ENCODE measurements at regions not wholly inside any gene's neighbourhood (a gene's known extent, or its start where the extent isn't known, plus 50 kb on each side); places are given as distances from the start of the nearest gene placed in this dataset.

DNA sequence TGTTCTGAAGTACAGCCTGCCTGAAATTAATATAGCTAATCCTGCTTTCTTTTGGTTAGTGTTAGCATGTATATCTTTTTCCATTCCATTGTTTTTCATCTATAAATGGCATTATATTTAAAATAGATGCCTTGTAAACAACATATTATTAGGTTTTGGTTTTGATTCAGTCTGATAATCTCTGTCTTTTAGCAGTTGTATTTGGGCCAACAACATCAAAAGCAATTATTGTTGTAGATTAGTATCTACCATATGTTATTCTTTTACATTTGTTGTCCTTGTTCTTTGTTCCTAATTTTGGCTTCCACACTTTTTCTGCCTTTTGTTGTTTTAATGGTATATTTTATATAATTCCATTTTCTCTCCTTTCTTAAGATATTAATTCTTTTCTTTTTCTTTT is 678.2 kb upstream of the PRMT6 start:
- TF ChIP-seq, protein P1, sequence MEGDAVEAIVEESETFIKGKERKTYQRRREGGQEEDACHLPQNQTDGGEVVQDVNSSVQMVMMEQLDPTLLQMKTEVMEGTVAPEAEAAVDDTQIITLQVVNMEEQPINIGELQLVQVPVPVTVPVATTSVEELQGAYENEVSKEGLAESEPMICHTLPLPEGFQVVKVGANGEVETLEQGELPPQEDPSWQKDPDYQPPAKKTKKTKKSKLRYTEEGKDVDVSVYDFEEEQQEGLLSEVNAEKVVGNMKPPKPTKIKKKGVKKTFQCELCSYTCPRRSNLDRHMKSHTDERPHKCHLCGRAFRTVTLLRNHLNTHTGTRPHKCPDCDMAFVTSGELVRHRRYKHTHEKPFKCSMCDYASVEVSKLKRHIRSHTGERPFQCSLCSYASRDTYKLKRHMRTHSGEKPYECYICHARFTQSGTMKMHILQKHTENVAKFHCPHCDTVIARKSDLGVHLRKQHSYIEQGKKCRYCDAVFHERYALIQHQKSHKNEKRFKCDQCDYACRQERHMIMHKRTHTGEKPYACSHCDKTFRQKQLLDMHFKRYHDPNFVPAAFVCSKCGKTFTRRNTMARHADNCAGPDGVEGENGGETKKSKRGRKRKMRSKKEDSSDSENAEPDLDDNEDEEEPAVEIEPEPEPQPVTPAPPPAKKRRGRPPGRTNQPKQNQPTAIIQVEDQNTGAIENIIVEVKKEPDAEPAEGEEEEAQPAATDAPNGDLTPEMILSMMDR (IDR thresholded peaks at IDR 0.05; ENCODE audit: low read depth, low read length), result no peak
- TF ChIP-seq EZH2phosphoT487 (IDR thresholded peaks at IDR 0.05; ENCODE audit: low read depth), result no peak

Measured in OCI-LY3 (cell line).